HepG2 (cell line): ENCODE measurements at regions not wholly inside any gene's neighbourhood (a gene's known extent, or its start where the extent isn't known, plus 50 kb on each side); places are given as distances from the start of the nearest gene placed in this dataset.

Source experiments
- TF ChIP-seq, protein P1 (sequence below): IDR thresholded peaks from 2 replicates; pipeline ENCODE4 v1.6.1; 2016; ENCODE audit warnings: missing compliant biosample characterization, missing genetic modification reagents, borderline replicate concordance
- TF ChIP-seq, protein P2 (sequence below): sonication (generic); formaldehyde crosslinking; IDR thresholded peaks from 2 replicates; pipeline ENCODE4 v1.4.0; 2020; ENCODE audit warnings: missing genetic modification reagents
- TF ChIP-seq, protein P3 (sequence below): IDR thresholded peaks from 2 replicates; pipeline ENCODE4 v1.6.1; 2016; ENCODE audit warnings: low read depth, missing genetic modification reagents, missing compliant biosample characterization

DNA sequence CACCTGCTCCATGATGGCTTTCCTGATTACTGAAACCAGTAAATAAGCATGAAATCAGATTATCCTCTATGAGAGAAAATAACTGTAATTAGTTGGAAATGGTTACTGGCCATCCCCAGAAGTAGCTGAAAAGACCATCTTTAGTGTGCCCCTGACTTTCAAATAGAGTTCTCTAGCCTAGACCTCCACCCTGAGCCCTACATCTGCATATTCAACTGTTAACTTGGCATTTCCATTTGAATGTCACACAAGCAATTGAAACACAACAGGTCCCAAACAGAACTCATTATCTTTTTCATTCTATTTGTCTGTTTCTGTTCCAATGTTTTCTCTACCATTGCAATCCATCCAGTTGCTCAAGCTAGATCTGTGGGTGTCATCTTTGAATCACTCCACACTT, 952.3 kb downstream of the RPA4 start (continued):
- TF ChIP-seq, protein P1, sequence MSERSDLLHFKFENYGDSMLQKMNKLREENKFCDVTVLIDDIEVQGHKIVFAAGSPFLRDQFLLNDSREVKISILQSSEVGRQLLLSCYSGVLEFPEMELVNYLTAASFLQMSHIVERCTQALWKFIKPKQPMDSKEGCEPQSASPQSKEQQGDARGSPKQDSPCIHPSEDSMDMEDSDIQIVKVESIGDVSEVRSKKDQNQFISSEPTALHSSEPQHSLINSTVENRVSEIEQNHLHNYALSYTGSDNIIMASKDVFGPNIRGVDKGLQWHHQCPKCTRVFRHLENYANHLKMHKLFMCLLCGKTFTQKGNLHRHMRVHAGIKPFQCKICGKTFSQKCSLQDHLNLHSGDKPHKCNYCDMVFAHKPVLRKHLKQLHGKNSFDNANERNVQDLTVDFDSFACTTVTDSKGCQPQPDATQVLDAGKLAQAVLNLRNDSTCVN (CRISPR knock-in tag), result no peak
- TF ChIP-seq, protein P2, sequence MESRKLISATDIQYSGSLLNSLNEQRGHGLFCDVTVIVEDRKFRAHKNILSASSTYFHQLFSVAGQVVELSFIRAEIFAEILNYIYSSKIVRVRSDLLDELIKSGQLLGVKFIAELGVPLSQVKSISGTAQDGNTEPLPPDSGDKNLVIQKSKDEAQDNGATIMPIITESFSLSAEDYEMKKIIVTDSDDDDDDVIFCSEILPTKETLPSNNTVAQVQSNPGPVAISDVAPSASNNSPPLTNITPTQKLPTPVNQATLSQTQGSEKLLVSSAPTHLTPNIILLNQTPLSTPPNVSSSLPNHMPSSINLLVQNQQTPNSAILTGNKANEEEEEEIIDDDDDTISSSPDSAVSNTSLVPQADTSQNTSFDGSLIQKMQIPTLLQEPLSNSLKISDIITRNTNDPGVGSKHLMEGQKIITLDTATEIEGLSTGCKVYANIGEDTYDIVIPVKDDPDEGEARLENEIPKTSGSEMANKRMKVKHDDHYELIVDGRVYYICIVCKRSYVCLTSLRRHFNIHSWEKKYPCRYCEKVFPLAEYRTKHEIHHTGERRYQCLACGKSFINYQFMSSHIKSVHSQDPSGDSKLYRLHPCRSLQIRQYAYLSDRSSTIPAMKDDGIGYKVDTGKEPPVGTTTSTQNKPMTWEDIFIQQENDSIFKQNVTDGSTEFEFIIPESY (CRISPR knock-in tag), result no peak
- TF ChIP-seq, protein P3, sequence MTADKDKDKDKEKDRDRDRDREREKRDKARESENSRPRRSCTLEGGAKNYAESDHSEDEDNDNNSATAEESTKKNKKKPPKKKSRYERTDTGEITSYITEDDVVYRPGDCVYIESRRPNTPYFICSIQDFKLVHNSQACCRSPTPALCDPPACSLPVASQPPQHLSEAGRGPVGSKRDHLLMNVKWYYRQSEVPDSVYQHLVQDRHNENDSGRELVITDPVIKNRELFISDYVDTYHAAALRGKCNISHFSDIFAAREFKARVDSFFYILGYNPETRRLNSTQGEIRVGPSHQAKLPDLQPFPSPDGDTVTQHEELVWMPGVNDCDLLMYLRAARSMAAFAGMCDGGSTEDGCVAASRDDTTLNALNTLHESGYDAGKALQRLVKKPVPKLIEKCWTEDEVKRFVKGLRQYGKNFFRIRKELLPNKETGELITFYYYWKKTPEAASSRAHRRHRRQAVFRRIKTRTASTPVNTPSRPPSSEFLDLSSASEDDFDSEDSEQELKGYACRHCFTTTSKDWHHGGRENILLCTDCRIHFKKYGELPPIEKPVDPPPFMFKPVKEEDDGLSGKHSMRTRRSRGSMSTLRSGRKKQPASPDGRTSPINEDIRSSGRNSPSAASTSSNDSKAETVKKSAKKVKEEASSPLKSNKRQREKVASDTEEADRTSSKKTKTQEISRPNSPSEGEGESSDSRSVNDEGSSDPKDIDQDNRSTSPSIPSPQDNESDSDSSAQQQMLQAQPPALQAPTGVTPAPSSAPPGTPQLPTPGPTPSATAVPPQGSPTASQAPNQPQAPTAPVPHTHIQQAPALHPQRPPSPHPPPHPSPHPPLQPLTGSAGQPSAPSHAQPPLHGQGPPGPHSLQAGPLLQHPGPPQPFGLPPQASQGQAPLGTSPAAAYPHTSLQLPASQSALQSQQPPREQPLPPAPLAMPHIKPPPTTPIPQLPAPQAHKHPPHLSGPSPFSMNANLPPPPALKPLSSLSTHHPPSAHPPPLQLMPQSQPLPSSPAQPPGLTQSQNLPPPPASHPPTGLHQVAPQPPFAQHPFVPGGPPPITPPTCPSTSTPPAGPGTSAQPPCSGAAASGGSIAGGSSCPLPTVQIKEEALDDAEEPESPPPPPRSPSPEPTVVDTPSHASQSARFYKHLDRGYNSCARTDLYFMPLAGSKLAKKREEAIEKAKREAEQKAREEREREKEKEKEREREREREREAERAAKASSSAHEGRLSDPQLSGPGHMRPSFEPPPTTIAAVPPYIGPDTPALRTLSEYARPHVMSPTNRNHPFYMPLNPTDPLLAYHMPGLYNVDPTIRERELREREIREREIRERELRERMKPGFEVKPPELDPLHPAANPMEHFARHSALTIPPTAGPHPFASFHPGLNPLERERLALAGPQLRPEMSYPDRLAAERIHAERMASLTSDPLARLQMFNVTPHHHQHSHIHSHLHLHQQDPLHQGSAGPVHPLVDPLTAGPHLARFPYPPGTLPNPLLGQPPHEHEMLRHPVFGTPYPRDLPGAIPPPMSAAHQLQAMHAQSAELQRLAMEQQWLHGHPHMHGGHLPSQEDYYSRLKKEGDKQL (CRISPR knock-in tag), result no peak
